HCT116 (cell line): ENCODE measurements at regions not wholly inside any gene's neighbourhood (a gene's known extent, or its start where the extent isn't known, plus 50 kb on each side); places are given as distances from the start of the nearest gene placed in this dataset.

Experiments
- ATAC-seq: fragments of 200-7000 bp; cut with Tn5 transposase; 2 replicates; pipeline ENCODE4 v1.9.1; 2020; ENCODE audit warnings: mild to moderate bottlenecking, moderate library complexity
- BruUV-seq: library from RNA; stranded (reverse); fragments of 400-500 nt; replicated peaks from 2 replicates; lab custom pipeline; 2021; lab: Mats Ljungman, UMichigan
- CTCF ChIA-PET: fragments of 300-600 bp; sonication (Branson Sonifier 250); formaldehyde crosslinking; loops from one replicate; lab custom pipeline; 2021; ENCODE audit warnings: antibody characterized with exemption; lab: Charles Lee
- POLR2A ChIA-PET: fragments of 300-600, 350-600 bp; sonication (Branson Sonifier 250); formaldehyde crosslinking; loops from one replicate; lab custom pipeline; 2021; ENCODE audit warnings: antibody characterized with exemption; lab: Charles Lee
- RAD21 ChIA-PET, 2 experiments: fragments of 300-600 bp; sonication (Branson Sonifier 250); formaldehyde crosslinking; loops; one replicate each; lab custom pipeline; 2023; ENCODE audit warnings: low total read pairs in 2 of 2; ENCODE audit not compliant: uncharacterized antibody in 2 of 2, unreplicated experiment in 2 of 2, low non-redundant PET in 1 of 2; lab: Charles Lee
- DNase-seq: peaks from one replicate; pipeline ENCODE4 v3.0.0-alpha.2; 2010; ENCODE audit warnings: low read depth, low spot score
- H2AFZ ChIP-seq: fragments of 200-600 bp; shearing (Covaris generic), sonication (generic); 2 replicates; pipeline ENCODE4 v1.6.1; 2017; ENCODE audit warnings: low read depth, mixed run types, mixed read lengths, antibody characterized with exemption, low read length; ENCODE audit not compliant: poor library complexity, severe bottlenecking
- H3K27ac ChIP-seq: 2 replicates; pipeline ENCODE4 v1.5.1; 2012; ENCODE audit warnings: low read depth, low read length
- H3K27me3 ChIP-seq: fragments of 200-600 bp; sonication (generic); 2 replicates; pipeline ENCODE4 v1.6.1; 2016; ENCODE audit warnings: mixed run types, low read length, mixed read lengths; ENCODE audit not compliant: insufficient read depth
- H3K36me3 ChIP-seq, 2 experiments: fragments of 200-500 bp in 1 of 2; fragments of 200-600 bp in 1 of 2; sonication (Bioruptor generic) in 1 of 2; sonication (generic) in 1 of 2; 2 replicates each; pipeline versions ENCODE4 v1.5.1 to v1.6.1; 2014 to 2016; ENCODE audit warnings: low read length in 2 of 2, inconsistent platforms in 1 of 2, mixed read lengths in 1 of 2, mixed run types in 1 of 2; ENCODE audit not compliant: insufficient read depth in 2 of 2, control insufficient read depth in 1 of 2
- H3K4me1 ChIP-seq, 2 experiments: fragments of 200-600 bp in 1 of 2; sonication (generic) in 1 of 2; 2 replicates each; pipeline versions ENCODE4 v1.5.1 to v1.6.1; 2012 to 2017; ENCODE audit warnings: low read length in 2 of 2, inconsistent platforms in 1 of 2, mild to moderate bottlenecking in 1 of 2, mixed read lengths in 1 of 2, mixed run types in 1 of 2, moderate library complexity in 1 of 2; ENCODE audit not compliant: insufficient read depth in 2 of 2, control insufficient read depth in 1 of 2
- H3K4me2 ChIP-seq: fragments of 200-600 bp; sonication (generic); 2 replicates; pipeline ENCODE4 v1.6.1; 2017; ENCODE audit warnings: mixed run types, low read length, mixed read lengths
- H3K4me3 ChIP-seq, 2 experiments: fragments of 200-600 bp in 1 of 2; sonication (generic) in 1 of 2; replicated peaks in 1 of 2; 2 replicates each; pipeline ENCODE4 v1.5.1; 2011 to 2016; ENCODE audit warnings: low read length in 2 of 2, control low read depth in 1 of 2, low read depth in 1 of 2, mild to moderate bottlenecking in 1 of 2, mixed read lengths in 1 of 2, mixed run types in 1 of 2
- H3K79me2 ChIP-seq: fragments of 200-600 bp; sonication (generic); 2 replicates; pipeline ENCODE4 v1.6.1; 2017; ENCODE audit warnings: mild to moderate bottlenecking, mixed run types, low read length, moderate library complexity, mixed read lengths; ENCODE audit not compliant: insufficient read depth
- H3K9ac ChIP-seq: fragments of 200-600 bp; sonication (generic); 2 replicates; pipeline ENCODE4 v1.6.1; 2016; ENCODE audit warnings: low read length, mixed read lengths
- H3K9me2 ChIP-seq: fragments of 200-600 bp; sonication (generic), shearing (Covaris generic); 2 replicates; pipeline ENCODE4 v1.6.1; 2017; ENCODE audit warnings: mixed run types, mild to moderate bottlenecking, moderate library complexity; ENCODE audit not compliant: insufficient read depth
- H3K9me3 ChIP-seq, 2 experiments: fragments of 200-500 bp in 1 of 2; fragments of 200-600 bp in 1 of 2; sonication (Bioruptor generic) in 1 of 2; sonication (generic) in 1 of 2; 2 replicates each; pipeline ENCODE4 v1.6.1; 2014 to 2017; ENCODE audit warnings: low read length in 2 of 2, mixed read lengths in 2 of 2, inconsistent platforms in 1 of 2, low read depth in 1 of 2, mild to moderate bottlenecking in 1 of 2, mixed run types in 1 of 2, moderate library complexity in 1 of 2; ENCODE audit not compliant: control insufficient read depth in 1 of 2, insufficient read depth in 1 of 2
- H4K20me1 ChIP-seq: fragments of 200-600 bp; sonication (generic), shearing (Covaris generic); 2 replicates; pipeline ENCODE4 v1.6.1; 2017; ENCODE audit warnings: mixed run types, mild to moderate bottlenecking, moderate library complexity; ENCODE audit not compliant: insufficient read depth
- CBX3 ChIP-seq: IDR thresholded peaks from 2 replicates; pipeline ENCODE4 v1.6.1; 2012; ENCODE audit warnings: low read depth
- CEBPB ChIP-seq: IDR thresholded peaks from 2 replicates; pipeline ENCODE4 v1.6.1; 2012; ENCODE audit warnings: low read depth
- EZH2 ChIP-seq: fragments of 200-600 bp; sonication (generic); IDR thresholded peaks from 2 replicates; pipeline ENCODE4 v1.6.1; 2017; ENCODE audit warnings: antibody characterized with exemption, mixed run types
- FOSL1 ChIP-seq: IDR thresholded peaks from 2 replicates; pipeline ENCODE4 v1.6.1; 2012; ENCODE audit warnings: low read depth
- JUND ChIP-seq: IDR thresholded peaks from 2 replicates; pipeline ENCODE4 v1.6.1; 2012
- POLR2A ChIP-seq: IDR thresholded peaks from 2 replicates; pipeline ENCODE4 v1.7.0; 2011; ENCODE audit warnings: borderline replicate concordance; ENCODE audit not compliant: insufficient read depth, insufficient read length; ENCODE audit errors: extremely low read depth
- POLR2AphosphoS5 ChIP-seq: IDR thresholded peaks from 2 replicates; pipeline ENCODE4 v1.6.1; 2011; ENCODE audit warnings: mild to moderate bottlenecking, low read depth, low read length, moderate library complexity
- RAD21 ChIP-seq: IDR thresholded peaks from 2 replicates; pipeline ENCODE4 v1.6.1; 2012; ENCODE audit warnings: low read depth, mild to moderate bottlenecking
- SP1 ChIP-seq: IDR thresholded peaks from 2 replicates; pipeline ENCODE4 v1.6.1; 2012; ENCODE audit warnings: low read depth
- YY1 ChIP-seq: IDR thresholded peaks from 2 replicates; pipeline ENCODE4 v1.6.1; 2011; ENCODE audit warnings: low read length, low read depth, moderate library complexity, mild to moderate bottlenecking; ENCODE audit not compliant: insufficient replicate concordance; ENCODE audit errors: extremely low read depth
- ZNF274 ChIP-seq: fragments of 200-500 bp; sonication (Bioruptor generic); IDR thresholded peaks from 2 replicates; pipeline ENCODE4 v1.6.1; 2014; ENCODE audit warnings: mild to moderate bottlenecking, low read depth, low read length, inconsistent platforms
- intact Hi-C: fragments of 100-400 bp; cut with micrococcal nuclease; formaldehyde crosslinking; loops from 2 replicates; pipeline ENCODE4 v1.10.0; 2022
- TF ChIP-seq, protein P1 (sequence below): IDR thresholded peaks from 2 replicates; pipeline ENCODE4 v1.6.1; 2012
- TF ChIP-seq, protein P2 (sequence below): IDR thresholded peaks from 2 replicates; pipeline ENCODE4 v1.6.1; 2012; ENCODE audit warnings: low read depth

DNA sequence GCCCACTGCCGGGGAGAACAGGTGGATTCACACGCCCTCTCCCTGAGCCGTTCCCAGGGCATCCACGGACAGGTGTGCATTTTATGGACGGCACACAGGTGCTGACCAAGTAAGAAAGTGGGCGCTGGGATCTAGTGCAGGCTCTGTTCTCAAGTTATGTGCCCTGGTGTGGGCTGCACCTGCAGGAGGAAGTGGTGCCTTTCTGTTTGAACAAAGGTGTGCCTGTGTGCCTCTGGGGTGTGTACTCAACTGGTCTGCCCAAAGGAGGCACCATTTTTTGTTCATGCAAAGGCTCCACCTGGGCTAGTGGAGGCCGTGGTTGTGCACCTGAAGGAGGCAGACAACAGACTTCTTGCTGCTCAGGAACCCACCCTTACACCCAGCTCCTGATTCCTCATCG, 88.2 kb upstream of the HK2 start:
- no peak overlapping the region for H3K4me2 ChIP-seq
- H3K27ac ChIP-seq, result no peak overlapping the region
- peaks cover 9 to 13% of the 10 kb centered on the region in 2 experiments for H3K4me1 ChIP-seq
- H3K9me2 ChIP-seq, result no peaks in the 10 kb centered on the region
- no peak overlapping the region for H3K9ac ChIP-seq
- no peak for ATAC-seq
- H2AFZ ChIP-seq, result no peak overlapping the region
- no peaks in the 10 kb centered on the region for H3K9me3 ChIP-seq
- no peak overlapping the region for H3K4me3 ChIP-seq
- intact Hi-C loops, result no loop called here
- no peaks in the 10 kb centered on the region for H4K20me1 ChIP-seq
- ChIA-PET RAD21 (no interaction called here), POLR2A (no interaction called here), CTCF (no interaction called here)
- no TSS peak for BruUV-seq
- H3K27me3 ChIP-seq, result no peaks in the 10 kb centered on the region
- TF ChIP-seq JUND (no peak), RAD21 (no peak), ZNF274 (no peak), CBX3 (no peak), POLR2AphosphoS5 (no peak), FOSL1 (no peak), CEBPB (no peak), EZH2 (no peak)
- no peak for DNase-seq
- no peaks in the 10 kb centered on the region for H3K36me3 ChIP-seq
- no peaks in the 10 kb centered on the region for H3K79me2 ChIP-seq

DNA sequence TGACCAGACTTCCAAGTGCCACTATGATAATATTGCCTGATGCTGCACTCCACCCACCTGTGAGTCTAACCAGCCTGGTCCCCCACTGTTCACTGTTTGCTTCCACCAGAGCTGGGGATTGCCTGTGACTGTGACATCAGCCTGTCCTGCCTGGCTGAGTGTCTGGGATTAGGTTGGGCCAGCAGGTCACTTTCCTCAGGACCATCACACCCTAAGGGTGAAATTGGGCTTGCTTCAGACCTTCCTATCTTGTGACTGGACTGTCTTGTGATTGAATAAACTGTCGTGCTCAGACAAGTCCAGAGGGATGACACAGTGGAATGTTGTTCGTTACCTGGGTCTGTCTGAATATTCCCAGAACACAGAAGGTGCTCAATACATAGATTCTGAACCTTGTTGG, 87.4 kb upstream of the HK2 start:
- CTCF ChIA-PET, result no interaction called here
- no peak overlapping the region for H2AFZ ChIP-seq

More for the DNA sequence above, 87.4 kb upstream of the HK2 start:
- TF ChIP-seq, protein P1, sequence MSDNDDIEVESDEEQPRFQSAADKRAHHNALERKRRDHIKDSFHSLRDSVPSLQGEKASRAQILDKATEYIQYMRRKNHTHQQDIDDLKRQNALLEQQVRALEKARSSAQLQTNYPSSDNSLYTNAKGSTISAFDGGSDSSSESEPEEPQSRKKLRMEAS, result no peak
- TF ChIP-seq YY1, result no peak
- no peak for TF ChIP-seq SP1
- no peak for TF ChIP-seq POLR2A
- no peak for TF ChIP-seq CEBPB
- TF ChIP-seq, protein P2, sequence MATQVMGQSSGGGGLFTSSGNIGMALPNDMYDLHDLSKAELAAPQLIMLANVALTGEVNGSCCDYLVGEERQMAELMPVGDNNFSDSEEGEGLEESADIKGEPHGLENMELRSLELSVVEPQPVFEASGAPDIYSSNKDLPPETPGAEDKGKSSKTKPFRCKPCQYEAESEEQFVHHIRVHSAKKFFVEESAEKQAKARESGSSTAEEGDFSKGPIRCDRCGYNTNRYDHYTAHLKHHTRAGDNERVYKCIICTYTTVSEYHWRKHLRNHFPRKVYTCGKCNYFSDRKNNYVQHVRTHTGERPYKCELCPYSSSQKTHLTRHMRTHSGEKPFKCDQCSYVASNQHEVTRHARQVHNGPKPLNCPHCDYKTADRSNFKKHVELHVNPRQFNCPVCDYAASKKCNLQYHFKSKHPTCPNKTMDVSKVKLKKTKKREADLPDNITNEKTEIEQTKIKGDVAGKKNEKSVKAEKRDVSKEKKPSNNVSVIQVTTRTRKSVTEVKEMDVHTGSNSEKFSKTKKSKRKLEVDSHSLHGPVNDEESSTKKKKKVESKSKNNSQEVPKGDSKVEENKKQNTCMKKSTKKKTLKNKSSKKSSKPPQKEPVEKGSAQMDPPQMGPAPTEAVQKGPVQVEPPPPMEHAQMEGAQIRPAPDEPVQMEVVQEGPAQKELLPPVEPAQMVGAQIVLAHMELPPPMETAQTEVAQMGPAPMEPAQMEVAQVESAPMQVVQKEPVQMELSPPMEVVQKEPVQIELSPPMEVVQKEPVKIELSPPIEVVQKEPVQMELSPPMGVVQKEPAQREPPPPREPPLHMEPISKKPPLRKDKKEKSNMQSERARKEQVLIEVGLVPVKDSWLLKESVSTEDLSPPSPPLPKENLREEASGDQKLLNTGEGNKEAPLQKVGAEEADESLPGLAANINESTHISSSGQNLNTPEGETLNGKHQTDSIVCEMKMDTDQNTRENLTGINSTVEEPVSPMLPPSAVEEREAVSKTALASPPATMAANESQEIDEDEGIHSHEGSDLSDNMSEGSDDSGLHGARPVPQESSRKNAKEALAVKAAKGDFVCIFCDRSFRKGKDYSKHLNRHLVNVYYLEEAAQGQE, result no peak
- POLR2A ChIA-PET, result no interaction called here
- Histone ChIP-seq H3K36me3 (no peaks in the 10 kb centered on the region), H3K9ac (no peak overlapping the region), H3K27ac (no peak overlapping the region), H3K9me2 (no peaks in the 10 kb centered on the region), H3K4me3 (no peak overlapping the region), H3K9me3 (no peaks in the 10 kb centered on the region), H3K4me2 (no peak overlapping the region), H3K27me3 (no peaks in the 10 kb centered on the region), H3K79me2 (no peaks in the 10 kb centered on the region), H4K20me1 (no peaks in the 10 kb centered on the region), H3K4me1 (peaks cover 4 to 6% of the 10 kb centered on the region in 2 experiments)
- no TSS peak for BruUV-seq
- ATAC-seq (no peak), DNase-seq (no peak)
- RAD21 ChIA-PET, result no interaction called here
- intact Hi-C loops, result no loop called here
